ENCODE measurements at regions not wholly inside any gene's neighbourhood (a gene's known extent, or its start where the extent isn't known, plus 50 kb on each side); places are given as distances from the start of the nearest gene placed in this dataset.

DNA sequence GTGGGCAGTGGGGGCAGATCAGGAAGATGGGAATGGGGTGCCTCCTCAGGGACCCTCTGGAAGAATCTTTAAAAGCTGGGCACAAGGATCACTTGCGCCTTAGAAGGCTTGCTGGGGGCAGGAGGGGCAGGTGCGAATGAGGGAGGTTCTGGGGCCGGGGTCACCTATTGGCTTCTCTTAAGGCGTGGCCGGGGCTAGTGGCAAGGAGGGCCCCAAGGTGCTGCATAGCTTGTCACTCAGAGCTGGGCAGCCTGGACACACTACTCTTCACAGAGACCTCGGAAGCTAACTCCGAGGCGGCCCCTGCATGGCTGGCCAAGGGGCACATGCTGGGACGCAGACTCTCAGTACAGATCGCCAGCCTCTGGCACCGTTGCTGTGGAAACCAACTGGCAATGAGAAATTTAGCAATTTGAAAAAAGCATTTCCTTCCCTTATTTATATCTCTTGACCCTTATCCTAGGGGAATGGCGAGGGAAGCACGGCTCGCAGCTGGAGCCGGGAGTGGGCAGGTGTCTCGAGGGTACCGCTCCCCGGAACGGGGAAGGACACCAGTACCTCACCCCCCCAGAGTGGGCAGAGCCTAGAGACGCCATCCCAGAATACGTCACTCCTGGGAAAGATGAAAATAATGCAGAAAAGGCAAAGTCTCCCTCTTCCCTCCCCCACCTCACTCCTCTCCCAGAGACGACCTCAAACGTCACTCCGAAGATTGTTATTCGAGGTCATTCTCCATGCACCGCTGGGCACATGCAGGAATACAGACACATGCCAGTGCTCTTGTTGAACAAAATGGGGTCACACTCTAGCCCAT is 188.1 kb downstream of the CTTN start:
- Mint-ChIP-seq H3K36me3 (ENCODE audit: low read depth) (no peaks in the 10 kb centered on the region), H3K4me3 (no peak overlapping the region), H3K4me1 (no peaks in the 10 kb centered on the region), H3K27ac (no peak overlapping the region), H3K9me3 (no peaks in the 10 kb centered on the region), H3K27me3 (peaks cover 2% of the 10 kb centered on the region)
- intact Hi-C loops (cut with micrococcal nuclease), result no loop called here
- no peak for ATAC-seq (ENCODE audit: low read depth)
- TF ChIP-seq, protein P1, sequence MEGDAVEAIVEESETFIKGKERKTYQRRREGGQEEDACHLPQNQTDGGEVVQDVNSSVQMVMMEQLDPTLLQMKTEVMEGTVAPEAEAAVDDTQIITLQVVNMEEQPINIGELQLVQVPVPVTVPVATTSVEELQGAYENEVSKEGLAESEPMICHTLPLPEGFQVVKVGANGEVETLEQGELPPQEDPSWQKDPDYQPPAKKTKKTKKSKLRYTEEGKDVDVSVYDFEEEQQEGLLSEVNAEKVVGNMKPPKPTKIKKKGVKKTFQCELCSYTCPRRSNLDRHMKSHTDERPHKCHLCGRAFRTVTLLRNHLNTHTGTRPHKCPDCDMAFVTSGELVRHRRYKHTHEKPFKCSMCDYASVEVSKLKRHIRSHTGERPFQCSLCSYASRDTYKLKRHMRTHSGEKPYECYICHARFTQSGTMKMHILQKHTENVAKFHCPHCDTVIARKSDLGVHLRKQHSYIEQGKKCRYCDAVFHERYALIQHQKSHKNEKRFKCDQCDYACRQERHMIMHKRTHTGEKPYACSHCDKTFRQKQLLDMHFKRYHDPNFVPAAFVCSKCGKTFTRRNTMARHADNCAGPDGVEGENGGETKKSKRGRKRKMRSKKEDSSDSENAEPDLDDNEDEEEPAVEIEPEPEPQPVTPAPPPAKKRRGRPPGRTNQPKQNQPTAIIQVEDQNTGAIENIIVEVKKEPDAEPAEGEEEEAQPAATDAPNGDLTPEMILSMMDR (IDR thresholded peaks at IDR 0.05), result no peak
- ChIA-PET CTCF (no interaction called here), POLR2A (no interaction called here)
- no peak for DNase-seq

DNA sequence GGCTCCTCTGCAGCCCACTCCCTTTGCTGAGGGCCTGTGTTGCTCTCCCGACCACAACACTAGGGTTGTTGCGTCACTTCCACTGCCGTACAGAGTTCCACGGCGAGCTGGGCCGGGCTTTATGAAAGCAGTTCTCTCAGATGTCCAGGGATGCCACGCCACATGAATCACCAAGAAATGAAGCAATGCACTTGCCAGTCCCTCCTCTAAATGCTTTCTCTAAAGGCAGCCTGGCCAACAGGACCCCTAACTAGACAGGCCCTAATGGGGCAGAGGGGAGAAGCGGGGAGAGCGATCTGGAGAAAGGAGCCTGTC is 188.7 kb downstream of the CTTN start:
- Mint-ChIP-seq H3K4me3 (no peak overlapping the region), H3K9me3 (no peaks in the 10 kb centered on the region), H3K4me1 (no peaks in the 10 kb centered on the region), H3K27me3 (peaks cover 2% of the 10 kb centered on the region), H3K36me3 (ENCODE audit: low read depth) (no peaks in the 10 kb centered on the region), H3K27ac (no peak overlapping the region)
- DNase-seq, result no peak
- intact Hi-C loops (cut with micrococcal nuclease), result no loop called here
- ChIA-PET CTCF (no interaction called here), POLR2A (no interaction called here)
- no peak for ATAC-seq (ENCODE audit: low read depth)
- TF ChIP-seq, protein P1 (IDR thresholded peaks at IDR 0.05), result no peak

DNA sequence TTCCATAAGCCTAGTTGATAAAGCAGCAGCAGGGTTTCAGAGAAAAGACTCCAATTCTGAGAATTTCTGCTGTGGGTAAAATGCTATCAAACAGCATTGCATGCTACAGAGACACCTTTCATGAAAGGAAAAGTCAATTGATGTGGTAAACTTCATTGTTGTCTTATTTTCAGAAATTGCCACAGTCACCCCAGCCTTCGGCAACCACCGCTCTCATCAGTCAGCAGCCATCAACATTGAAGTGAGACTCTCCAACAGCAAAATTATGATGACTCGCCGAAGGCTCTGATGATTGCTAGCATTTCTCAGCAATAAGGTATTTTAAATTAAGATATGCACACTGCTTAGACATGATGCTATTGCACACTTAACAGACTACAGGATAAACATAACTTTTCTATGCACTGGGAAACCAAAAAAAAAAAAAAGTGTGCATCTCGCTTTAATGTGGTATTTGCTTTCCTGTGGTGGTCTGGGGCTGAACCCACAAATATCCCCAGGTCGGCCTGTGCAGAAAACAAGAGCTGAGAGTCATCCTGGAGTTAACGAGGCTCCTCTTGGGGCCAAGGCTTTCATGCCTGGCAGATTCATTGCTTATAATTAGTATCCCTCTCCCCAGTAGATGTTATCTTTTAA is 192.1 kb downstream of the CTTN start:
- no peak for ATAC-seq (ENCODE audit: low read depth)
- H3K4me3 Mint-ChIP-seq, result no peak overlapping the region
- CTCF ChIA-PET, result no interaction called here

DNA sequence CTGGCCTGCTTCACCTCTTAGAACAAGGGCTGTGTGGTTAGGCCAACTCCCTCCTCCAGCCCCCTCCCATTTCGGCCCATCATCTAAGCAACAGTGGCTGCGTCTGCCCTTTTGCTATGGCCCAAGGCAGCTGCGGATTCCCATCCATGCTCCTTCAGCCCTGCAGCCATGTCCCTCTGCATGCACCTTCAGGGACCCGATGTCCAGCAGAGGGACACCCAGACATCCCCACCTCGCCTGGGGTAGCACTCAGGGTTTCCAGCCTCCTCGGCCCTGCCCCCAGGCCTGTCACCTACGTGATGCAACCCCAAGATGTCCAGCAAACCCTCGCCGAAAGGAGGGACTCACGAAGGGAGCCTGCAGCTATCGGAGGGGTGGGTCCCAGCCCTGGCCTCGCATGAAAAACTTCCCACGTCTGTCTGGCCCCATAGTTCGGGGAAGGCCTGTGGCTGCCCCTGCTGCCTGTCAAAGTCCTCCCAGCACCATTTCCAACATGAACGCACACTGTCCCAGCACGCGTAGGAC is 194.4 kb downstream of the CTTN start:
- no peak for ATAC-seq (ENCODE audit: low read depth)
- H3K27me3 Mint-ChIP-seq, result peaks cover 7% of the 10 kb centered on the region

More for the DNA sequence above, 192.1 kb downstream of the CTTN start:
- Mint-ChIP-seq H3K4me1 (no peaks in the 10 kb centered on the region), H3K36me3 (ENCODE audit: low read depth) (no peaks in the 10 kb centered on the region), H3K27me3 (peaks cover 2% of the 10 kb centered on the region), H3K27ac (no peak overlapping the region), H3K9me3 (no peaks in the 10 kb centered on the region)
- TF ChIP-seq, protein P1 (IDR thresholded peaks at IDR 0.05), result no peak
- intact Hi-C loops (cut with micrococcal nuclease), result no loop called here
- POLR2A ChIA-PET, result no interaction called here
- no peak for DNase-seq

DNA sequence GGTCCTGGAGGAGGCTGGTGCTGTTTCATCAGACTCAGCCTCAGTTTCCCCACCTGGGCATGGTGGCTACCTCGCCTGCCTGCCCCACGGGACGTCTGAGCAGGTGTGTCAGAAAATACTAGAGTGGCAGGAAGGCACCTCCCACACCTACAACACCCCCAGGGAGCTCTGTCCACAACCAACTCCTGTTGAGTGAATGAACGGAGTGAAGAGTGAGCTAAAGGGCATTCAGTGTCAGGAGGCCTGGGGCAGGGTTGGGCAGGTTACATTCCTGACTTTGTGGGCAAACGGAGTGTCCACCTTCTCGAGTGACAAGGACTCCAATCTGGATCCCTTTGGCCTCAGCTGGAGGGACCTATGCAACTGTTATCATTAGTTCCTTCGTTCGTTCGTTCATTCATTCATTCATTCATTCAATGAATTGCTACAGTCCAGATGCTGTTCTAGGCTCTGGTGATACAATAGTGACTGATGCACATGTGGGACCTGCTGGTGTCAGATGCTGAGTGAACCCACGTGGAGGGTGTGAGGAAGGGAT is 195.2 kb downstream of the CTTN start:
- DNase-seq, result no peak
- H3K27ac Mint-ChIP-seq, result no peak overlapping the region
- H3K9me3 Mint-ChIP-seq, result no peaks in the 10 kb centered on the region
- ATAC-seq (ENCODE audit: low read depth), result no peak
- no peak overlapping the region for H3K4me3 Mint-ChIP-seq
- ChIA-PET CTCF (no interaction called here), POLR2A (no interaction called here)
- no peaks in the 10 kb centered on the region for H3K36me3 Mint-ChIP-seq (ENCODE audit: low read depth)
- intact Hi-C loops (cut with micrococcal nuclease), result no loop called here
- H3K4me1 Mint-ChIP-seq, result no peaks in the 10 kb centered on the region
- TF ChIP-seq, protein P1 (IDR thresholded peaks at IDR 0.05), result no peak
- H3K27me3 Mint-ChIP-seq, result peaks cover 7% of the 10 kb centered on the region

More for the DNA sequence above, 194.4 kb downstream of the CTTN start:
- H3K36me3 Mint-ChIP-seq (ENCODE audit: low read depth), result no peaks in the 10 kb centered on the region
- no peak overlapping the region for H3K27ac Mint-ChIP-seq
- H3K4me1 Mint-ChIP-seq, result no peaks in the 10 kb centered on the region
- no peak overlapping the region for H3K4me3 Mint-ChIP-seq
- TF ChIP-seq, protein P1 (IDR thresholded peaks at IDR 0.05), result no peak
- H3K9me3 Mint-ChIP-seq, result no peaks in the 10 kb centered on the region
- ChIA-PET POLR2A (no interaction called here), CTCF (no interaction called here)
- no peak for DNase-seq
- intact Hi-C loops (cut with micrococcal nuclease), result no loop called here
